Retinal pigment epithelial cell (primary cell): ENCODE measurements at regions not wholly inside any gene's neighbourhood (a gene's known extent, or its start where the extent isn't known, plus 50 kb on each side); places are given as distances from the start of the nearest gene placed in this dataset.

Experiments used
- DNase-seq: peaks from one replicate; pipeline ENCODE4 v3.0.0-alpha.2; 2010; ENCODE audit warnings: low read depth
- H3K4me3 ChIP-seq: 2 replicates; pipeline ENCODE4 v1.5.1; 2011; ENCODE audit warnings: mild to moderate bottlenecking, low read length, control low read depth, moderate library complexity
- TF ChIP-seq, protein P1 (sequence below): conservative IDR thresholded peaks from 2 replicates; pipeline ENCODE4 v1.5.1; 2011; ENCODE audit warnings: low read depth, low read length, control low read depth, inconsistent platforms

- TF ChIP-seq, protein P1, sequence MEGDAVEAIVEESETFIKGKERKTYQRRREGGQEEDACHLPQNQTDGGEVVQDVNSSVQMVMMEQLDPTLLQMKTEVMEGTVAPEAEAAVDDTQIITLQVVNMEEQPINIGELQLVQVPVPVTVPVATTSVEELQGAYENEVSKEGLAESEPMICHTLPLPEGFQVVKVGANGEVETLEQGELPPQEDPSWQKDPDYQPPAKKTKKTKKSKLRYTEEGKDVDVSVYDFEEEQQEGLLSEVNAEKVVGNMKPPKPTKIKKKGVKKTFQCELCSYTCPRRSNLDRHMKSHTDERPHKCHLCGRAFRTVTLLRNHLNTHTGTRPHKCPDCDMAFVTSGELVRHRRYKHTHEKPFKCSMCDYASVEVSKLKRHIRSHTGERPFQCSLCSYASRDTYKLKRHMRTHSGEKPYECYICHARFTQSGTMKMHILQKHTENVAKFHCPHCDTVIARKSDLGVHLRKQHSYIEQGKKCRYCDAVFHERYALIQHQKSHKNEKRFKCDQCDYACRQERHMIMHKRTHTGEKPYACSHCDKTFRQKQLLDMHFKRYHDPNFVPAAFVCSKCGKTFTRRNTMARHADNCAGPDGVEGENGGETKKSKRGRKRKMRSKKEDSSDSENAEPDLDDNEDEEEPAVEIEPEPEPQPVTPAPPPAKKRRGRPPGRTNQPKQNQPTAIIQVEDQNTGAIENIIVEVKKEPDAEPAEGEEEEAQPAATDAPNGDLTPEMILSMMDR = no peak
- DNase-seq = no peak
- H3K4me3 ChIP-seq = no peak overlapping the region
Measured at GRCh38 chr5:33035851-33036527, 324.9 kb downstream of the NPR3 start.

DNA sequence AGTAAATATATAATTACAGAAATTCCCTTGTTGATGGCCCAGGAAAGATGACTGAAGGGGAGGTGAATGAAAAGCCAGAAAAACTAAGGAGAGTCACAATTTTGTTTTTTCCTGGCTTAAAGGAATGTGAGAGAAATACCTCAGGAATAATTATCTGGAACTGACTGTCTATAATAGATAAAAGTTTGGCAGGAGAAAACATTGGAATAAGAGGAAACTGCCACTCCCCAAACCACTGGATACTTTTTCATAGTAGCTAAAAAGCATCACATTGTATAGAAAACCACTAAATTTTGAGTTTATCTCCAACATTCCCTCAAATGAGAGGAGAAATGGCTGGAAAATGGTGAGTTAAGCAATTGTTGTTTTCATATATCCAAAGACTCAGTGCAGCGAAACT is 326.0 kb downstream of the NPR3 start:
- H3K4me3 ChIP-seq = no peak overlapping the region
- no peak for DNase-seq
- TF ChIP-seq, protein P1 = no peak

DNA sequence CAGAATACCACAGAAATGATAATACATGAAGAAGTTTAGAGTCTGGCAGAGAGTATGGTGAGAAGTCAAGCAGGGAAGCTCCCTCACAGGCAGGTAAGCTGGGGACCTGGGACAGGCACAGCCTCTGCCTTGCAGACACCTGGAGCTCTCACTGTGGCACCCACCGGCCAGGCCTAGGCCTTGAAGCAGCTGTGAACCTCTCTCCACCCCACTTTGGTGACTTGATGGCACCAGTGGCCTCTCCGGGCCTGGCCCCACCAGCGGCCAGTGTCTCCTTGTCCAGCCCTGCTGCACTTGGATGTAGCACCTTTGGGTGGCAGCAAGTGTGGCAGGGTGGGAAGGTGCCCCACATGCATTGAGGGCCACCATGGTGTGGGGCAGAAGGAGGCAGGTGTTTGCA is 330.5 kb downstream of the NPR3 start:
- DNase-seq = no peak
- TF ChIP-seq, protein P1 = no peak
- no peak overlapping the region for H3K4me3 ChIP-seq

- no peak for DNase-seq
- H3K4me3 ChIP-seq = no peak overlapping the region
- TF ChIP-seq, protein P1 = no peak
Measured at GRCh38 chr5:33043343-33043997, 332.3 kb downstream of the NPR3 start.

- no peak for DNase-seq
- no peak overlapping the region for H3K4me3 ChIP-seq
- TF ChIP-seq, protein P1 = no peak
Measured at GRCh38 chr5:33046091-33046490, 335.0 kb downstream of the NPR3 start.

GRCh38 chr5:33048315-33048714 is 337.2 kb downstream of the NPR3 start:
- TF ChIP-seq, protein P1 = no peak
- H3K4me3 ChIP-seq = no peak overlapping the region
- DNase-seq = no peak

GRCh38 chr5:33049298-33049697 is 338.2 kb downstream of the NPR3 start:
- TF ChIP-seq, protein P1 = no peak
- no peak overlapping the region for H3K4me3 ChIP-seq
- no peak for DNase-seq
